Islet of Langerhans (tissue), 1 donor: ENCODE measurements at regions not wholly inside any gene's neighbourhood (a gene's known extent, or its start where the extent isn't known, plus 50 kb on each side); places are given as distances from the start of the nearest gene placed in this dataset.
"Not testable (repeated sequence)": the region's sequence is repeated elsewhere in the genome, so short reads cannot be mapped to it uniquely, and the experiment has no call there.

Experiments
- FAIRE-seq: peaks from one replicate; lab custom pipeline; 2011; peaks lifted over from hg19 to GRCh38; lab: Jason Lieb, UNC

- no peak for FAIRE-seq
These were observed 210.6 kb upstream of the IRF2BP2 start for GRCh38 chr1:234820597-234820996.

GRCh38 chr1:234819845-234820244, 209.9 kb upstream of the IRF2BP2 start:
- not testable (repeated sequence) for FAIRE-seq

GRCh38 chr1:234818040-234818387, 208.0 kb upstream of the IRF2BP2 start:
- FAIRE-seq: not testable (repeated sequence)

- peak; percentile 79 for FAIRE-seq
These were observed 207.5 kb upstream of the IRF2BP2 start for GRCh38 chr1:234817313-234818039.

GRCh38 chr1:234816864-234817263, 206.9 kb upstream of the IRF2BP2 start:
- FAIRE-seq: not testable (repeated sequence)

GRCh38 chr1:234816186-234816851, 206.3 kb upstream of the IRF2BP2 start:
- FAIRE-seq: not testable (repeated sequence)

- FAIRE-seq: peak; percentile 87
These were observed 205.4 kb upstream of the IRF2BP2 start for GRCh38 chr1:234815295-234815815.

GRCh38 chr1:234814235-234814634, 204.3 kb upstream of the IRF2BP2 start:
- not testable (repeated sequence) for FAIRE-seq

- FAIRE-seq: not testable (repeated sequence)
These were observed 201.8 kb upstream of the IRF2BP2 start for GRCh38 chr1:234811824-234812223.

- FAIRE-seq: not testable (repeated sequence)
These were observed 200.7 kb upstream of the IRF2BP2 start for GRCh38 chr1:234810726-234811125.

GRCh38 chr1:234809854-234810245, 199.9 kb upstream of the IRF2BP2 start:
- FAIRE-seq: not testable (repeated sequence)

GRCh38 chr1:234808943-234809853, 199.2 kb upstream of the IRF2BP2 start:
- not testable (repeated sequence) for FAIRE-seq

- not testable (repeated sequence) for FAIRE-seq
These were observed 198.5 kb upstream of the IRF2BP2 start for GRCh38 chr1:234808459-234808858.

- not testable (repeated sequence) for FAIRE-seq
These were observed 197.7 kb upstream of the IRF2BP2 start for GRCh38 chr1:234807705-234808104.

GRCh38 chr1:234802586-234802985, 192.6 kb upstream of the IRF2BP2 start:
- FAIRE-seq: not testable (repeated sequence)

- FAIRE-seq: not testable (repeated sequence)
These were observed 191.7 kb upstream of the IRF2BP2 start for GRCh38 chr1:234801636-234802035.

GRCh38 chr1:234801147-234801546, 191.2 kb upstream of the IRF2BP2 start:
- FAIRE-seq: not testable (repeated sequence)

- FAIRE-seq: not testable (repeated sequence)
These were observed 190.6 kb upstream of the IRF2BP2 start for GRCh38 chr1:234800563-234800962.

- not testable (repeated sequence) for FAIRE-seq
These were observed 189.2 kb upstream of the IRF2BP2 start for GRCh38 chr1:234799021-234799689.

GRCh38 chr1:234797216-234797615, 187.2 kb upstream of the IRF2BP2 start:
- not testable (repeated sequence) for FAIRE-seq

GRCh38 chr1:234796438-234796792, 186.4 kb upstream of the IRF2BP2 start:
- FAIRE-seq: not testable (repeated sequence)
